Osteocyte (in vitro differentiated cells): ENCODE measurements at regions not wholly inside any gene's neighbourhood (a gene's known extent, or its start where the extent isn't known, plus 50 kb on each side); places are given as distances from the start of the nearest gene placed in this dataset.
A peak's percentile ranks its signal among the peaks of the same experiment; 100 is the strongest.

Source experiments
- DNase-seq: peaks from one replicate; pipeline ENCODE4 v3.0.0; 2021; ENCODE audit warnings: mixed read lengths; ENCODE audit not compliant: unreplicated experiment; ENCODE audit errors: extremely low spot score
- H3K27ac Mint-ChIP-seq: one replicate; pipeline ENCODE4 v1.8.0; 2021; ENCODE audit warnings: mild to moderate bottlenecking, mixed read lengths; ENCODE audit not compliant: unreplicated experiment
- H3K27me3 Mint-ChIP-seq: one replicate; pipeline ENCODE4 v1.8.0; 2021; ENCODE audit warnings: mixed read lengths; ENCODE audit not compliant: unreplicated experiment
- H3K36me3 Mint-ChIP-seq: one replicate; pipeline ENCODE4 v1.8.0; 2021; ENCODE audit warnings: mixed read lengths; ENCODE audit not compliant: unreplicated experiment
- H3K4me1 Mint-ChIP-seq: one replicate; pipeline ENCODE4 v1.8.0; 2021; ENCODE audit warnings: mixed read lengths; ENCODE audit not compliant: unreplicated experiment
- H3K4me3 Mint-ChIP-seq: one replicate; pipeline ENCODE4 v1.8.0; 2021; ENCODE audit warnings: mild to moderate bottlenecking, moderate library complexity, mixed read lengths; ENCODE audit not compliant: unreplicated experiment
- H3K9me3 Mint-ChIP-seq: one replicate; pipeline ENCODE4 v1.8.0; 2021; ENCODE audit warnings: mixed read lengths; ENCODE audit not compliant: unreplicated experiment
- TF ChIP-seq, protein P1 (sequence below): fragments of 200-600 bp; sonication (generic); IDR thresholded peaks from 2 replicates; pipeline ENCODE4 v1.5.0; 2021; ENCODE audit warnings: antibody characterized with exemption, mild to moderate bottlenecking, moderate library complexity

GRCh38 chr3:99172736-99173657, 271.5 kb upstream of the DCBLD2 start:
- Mint-ChIP-seq H3K9me3 (peaks cover 20% of the 10 kb centered on the region), H3K27me3 (no peaks in the 10 kb centered on the region), H3K36me3 (peaks cover 30% of the 10 kb centered on the region), H3K27ac (peak overlapping the region; percentile 11), H3K4me1 (peaks cover 15% of the 10 kb centered on the region), H3K4me3 (no peak overlapping the region)
- DNase-seq = peak; percentile 84
- TF ChIP-seq, protein P1, sequence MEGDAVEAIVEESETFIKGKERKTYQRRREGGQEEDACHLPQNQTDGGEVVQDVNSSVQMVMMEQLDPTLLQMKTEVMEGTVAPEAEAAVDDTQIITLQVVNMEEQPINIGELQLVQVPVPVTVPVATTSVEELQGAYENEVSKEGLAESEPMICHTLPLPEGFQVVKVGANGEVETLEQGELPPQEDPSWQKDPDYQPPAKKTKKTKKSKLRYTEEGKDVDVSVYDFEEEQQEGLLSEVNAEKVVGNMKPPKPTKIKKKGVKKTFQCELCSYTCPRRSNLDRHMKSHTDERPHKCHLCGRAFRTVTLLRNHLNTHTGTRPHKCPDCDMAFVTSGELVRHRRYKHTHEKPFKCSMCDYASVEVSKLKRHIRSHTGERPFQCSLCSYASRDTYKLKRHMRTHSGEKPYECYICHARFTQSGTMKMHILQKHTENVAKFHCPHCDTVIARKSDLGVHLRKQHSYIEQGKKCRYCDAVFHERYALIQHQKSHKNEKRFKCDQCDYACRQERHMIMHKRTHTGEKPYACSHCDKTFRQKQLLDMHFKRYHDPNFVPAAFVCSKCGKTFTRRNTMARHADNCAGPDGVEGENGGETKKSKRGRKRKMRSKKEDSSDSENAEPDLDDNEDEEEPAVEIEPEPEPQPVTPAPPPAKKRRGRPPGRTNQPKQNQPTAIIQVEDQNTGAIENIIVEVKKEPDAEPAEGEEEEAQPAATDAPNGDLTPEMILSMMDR = peak; percentile 73

- Mint-ChIP-seq H3K4me3 (no peak overlapping the region), H3K27ac (no peak overlapping the region), H3K27me3 (no peaks in the 10 kb centered on the region), H3K4me1 (peaks cover 21% of the 10 kb centered on the region), H3K9me3 (peaks cover 25% of the 10 kb centered on the region), H3K36me3 (peaks cover 32% of the 10 kb centered on the region)
- no peak for DNase-seq
- TF ChIP-seq, protein P1 = no peak
Observed at GRCh38 chr3:99171800-99172199, 270.3 kb upstream of the DCBLD2 start.

DNA sequence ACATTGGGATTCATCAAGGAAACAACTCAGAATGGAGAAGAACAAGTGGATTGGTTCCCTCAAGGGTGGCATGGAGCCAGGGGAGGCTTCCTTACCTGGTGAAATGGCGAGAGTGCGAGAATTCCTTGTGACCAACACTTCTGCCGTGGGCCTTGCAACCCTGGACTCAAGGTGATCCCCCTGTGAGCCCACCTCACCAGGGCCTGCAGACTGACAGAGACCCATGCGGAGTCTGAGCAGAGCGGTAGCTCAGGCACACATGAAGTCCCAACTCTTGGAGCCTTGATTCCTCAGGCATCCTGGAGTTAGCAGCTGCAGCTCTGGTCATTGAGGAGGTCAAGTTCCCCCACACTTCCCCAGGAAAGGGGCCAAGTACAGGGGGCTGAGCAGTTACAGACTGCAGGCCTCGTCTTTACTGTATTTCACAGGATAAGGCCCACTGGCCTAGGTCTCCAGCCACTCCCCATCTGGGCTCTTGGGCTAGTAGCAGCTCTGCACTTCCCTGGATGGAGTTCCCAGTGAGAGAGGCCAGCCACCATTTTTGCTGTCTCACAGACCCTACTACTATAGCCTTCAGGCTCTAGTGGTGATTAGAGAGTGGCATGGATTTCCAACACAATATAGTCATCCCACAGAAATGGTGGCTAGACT, 269.5 kb upstream of the DCBLD2 start:
- peaks cover 32% of the 10 kb centered on the region for H3K36me3 Mint-ChIP-seq
- H3K9me3 Mint-ChIP-seq = peaks cover 26% of the 10 kb centered on the region
- no peak overlapping the region for H3K4me3 Mint-ChIP-seq

DNA sequence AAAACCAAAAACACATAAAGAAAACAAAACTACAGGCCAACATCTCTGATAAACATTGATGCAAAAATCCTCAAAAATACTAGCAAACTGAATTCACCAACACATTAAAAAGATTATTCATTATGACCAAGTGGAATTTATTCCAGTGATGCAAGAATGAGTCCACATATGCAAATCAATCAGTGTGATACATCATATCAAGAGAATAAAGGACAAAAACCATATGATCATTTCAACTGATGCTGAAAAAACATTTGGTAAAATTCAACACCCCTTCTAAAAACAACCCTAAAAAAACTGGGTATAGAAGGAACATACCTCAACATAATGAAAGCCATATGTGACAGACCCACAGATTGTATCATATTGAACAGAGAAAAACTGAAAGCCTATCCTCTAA, 265.6 kb upstream of the DCBLD2 start:
- H3K4me1 Mint-ChIP-seq = peaks cover 36% of the 10 kb centered on the region
- H3K36me3 Mint-ChIP-seq = peaks cover 32% of the 10 kb centered on the region
- no peak overlapping the region for H3K4me3 Mint-ChIP-seq
- peaks cover 33% of the 10 kb centered on the region for H3K9me3 Mint-ChIP-seq
- no peaks in the 10 kb centered on the region for H3K27me3 Mint-ChIP-seq
- peak overlapping the region; percentile 88 for H3K27ac Mint-ChIP-seq
- TF ChIP-seq, protein P1 = no peak
- no peak for DNase-seq

More for the DNA sequence above, 269.5 kb upstream of the DCBLD2 start:
- no peak for DNase-seq
- TF ChIP-seq, protein P1 = no peak
- Mint-ChIP-seq H3K27me3 (no peaks in the 10 kb centered on the region), H3K27ac (no peak overlapping the region), H3K4me1 (peaks cover 21% of the 10 kb centered on the region)

DNA sequence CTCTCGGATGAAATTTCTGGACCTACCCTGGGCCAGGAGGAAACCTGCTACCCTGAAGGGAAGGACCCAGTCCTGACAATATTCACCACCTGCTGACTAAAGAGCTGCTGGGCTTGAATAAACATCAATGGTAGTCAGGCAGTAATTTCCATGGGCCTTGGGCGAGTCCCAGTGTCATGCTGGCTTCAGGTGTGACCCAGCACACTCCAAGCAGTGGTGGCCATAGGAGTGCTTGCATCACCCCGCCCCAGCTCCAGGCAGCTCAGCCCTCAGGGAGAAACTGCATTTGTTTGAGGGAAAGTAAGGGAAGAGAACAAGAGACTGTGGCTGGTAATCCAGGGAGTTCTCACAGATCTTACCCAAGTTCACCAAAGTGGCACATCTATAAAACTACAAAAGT, 261.8 kb upstream of the DCBLD2 start:
- peaks cover 48% of the 10 kb centered on the region for H3K4me1 Mint-ChIP-seq
- peaks cover 26% of the 10 kb centered on the region for H3K9me3 Mint-ChIP-seq
- TF ChIP-seq, protein P1 = no peak
- H3K27me3 Mint-ChIP-seq = no peaks in the 10 kb centered on the region
- no peak for DNase-seq
- no peak overlapping the region for H3K4me3 Mint-ChIP-seq
- H3K27ac Mint-ChIP-seq = no peak overlapping the region
- H3K36me3 Mint-ChIP-seq = peaks cover 25% of the 10 kb centered on the region
